ENCODE measurements at regions not wholly inside any gene's neighbourhood (a gene's known extent, or its start where the extent isn't known, plus 50 kb on each side); places are given as distances from the start of the nearest gene placed in this dataset.

DNA sequence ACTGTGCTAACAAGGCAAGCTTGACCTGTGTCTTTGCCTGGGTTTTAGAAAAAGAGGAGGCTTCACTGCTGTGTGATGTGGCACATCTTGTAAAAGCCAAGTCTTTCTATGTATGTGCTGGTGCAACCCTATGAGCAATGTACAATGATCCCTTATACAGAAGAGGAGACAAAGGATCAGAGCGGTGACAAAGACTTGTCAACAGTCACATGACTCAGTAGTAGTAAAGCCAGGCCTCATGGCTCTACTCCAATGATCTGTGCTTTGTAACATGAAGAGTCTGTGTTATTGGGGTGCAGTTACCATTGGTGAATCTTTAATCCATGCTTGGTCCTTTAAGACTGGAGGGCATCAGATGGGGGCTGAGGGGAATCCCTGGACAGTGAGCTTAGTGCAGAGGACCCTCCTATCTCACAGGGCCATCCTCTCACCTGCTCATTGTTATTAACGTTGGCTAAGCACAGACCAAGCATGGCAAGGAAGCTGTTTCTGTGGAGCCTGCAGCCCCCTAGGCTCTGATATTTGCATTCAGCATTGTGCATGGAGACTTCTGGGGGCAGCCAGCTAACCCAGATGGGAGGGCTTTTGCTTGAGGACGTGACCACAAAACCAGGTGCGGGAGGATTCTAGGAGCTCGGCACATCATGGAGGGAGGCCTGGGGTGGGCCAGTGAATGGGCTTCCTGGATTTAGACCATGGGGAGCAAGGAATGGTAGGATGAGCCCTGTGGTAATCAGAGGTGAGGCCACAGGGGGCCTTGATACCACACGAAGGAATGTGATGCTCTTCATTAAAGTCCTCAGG is 308.8 kb upstream of the ZNF32 start:
- no peaks in the 10 kb centered on the region for H3K9me3 ChIP-seq
- no peak for DNase-seq
- in situ Hi-C loops (cut with MboI; ENCODE audit: low pct_ligation_motif_present in 1 of 4, low pct_unique_long_range_greater_than_20kb in 1 of 4, low sequenced_read_pairs in 3 of 4), result no loop called here

GRCh38 chr10:43955978-43956377 is 307.3 kb upstream of the ZNF32 start:
- in situ Hi-C loops (cut with MboI; ENCODE audit: low pct_ligation_motif_present in 1 of 4, low pct_unique_long_range_greater_than_20kb in 1 of 4, low sequenced_read_pairs in 3 of 4) (no loop called here), intact Hi-C loops (cut with DNase I; ENCODE audit: low total_unique reads) (no loop called here)
- Histone ChIP-seq H3K4me1 (no peaks in the 10 kb centered on the region), H3K9me3 (no peaks in the 10 kb centered on the region), H3K36me3 (no peaks in the 10 kb centered on the region), H3K27me3 (no peaks in the 10 kb centered on the region), H3K27ac (no peak overlapping the region), H3K4me3 (no peak overlapping the region)
- no peak for DNase-seq
- 55 to 57% methylated on average over 2 to 3 of the region's 3 CpGs for WGBS, 2 donors (ENCODE audit: low coverage in 1 of 2)
- TF ChIP-seq POLR2A (IDR thresholded peaks at IDR 0.05) (no peak), EP300 (IDR thresholded peaks at IDR 0.05; ENCODE audit: low read depth) (no peak), POLR2AphosphoS5 (IDR thresholded peaks at IDR 0.05) (no peak), CTCF (IDR thresholded peaks at IDR 0.05) (no peak)

More for the DNA sequence above, 308.8 kb upstream of the ZNF32 start:
- Histone ChIP-seq H3K36me3 (no peaks in the 10 kb centered on the region), H3K4me1 (no peaks in the 10 kb centered on the region), H3K4me3 (no peak overlapping the region), H3K27me3 (no peaks in the 10 kb centered on the region), H3K27ac (no peak overlapping the region)
- TF ChIP-seq POLR2A (IDR thresholded peaks at IDR 0.05) (no peak), EP300 (IDR thresholded peaks at IDR 0.05; ENCODE audit: low read depth) (no peak), CTCF (IDR thresholded peaks at IDR 0.05) (no peak), POLR2AphosphoS5 (IDR thresholded peaks at IDR 0.05) (no peak)
- intact Hi-C loops (cut with DNase I; ENCODE audit: low total_unique reads), result no loop called here
- 40 to 77% methylated on average over 1 to 6 of the region's 6 CpGs for WGBS, 2 donors (ENCODE audit: low coverage in 1 of 2)

- 86 to 89% methylated on average over 3 to 5 of the region's 5 CpGs for WGBS, 2 donors (ENCODE audit: low coverage in 1 of 2)
- Histone ChIP-seq H3K27me3 (no peaks in the 10 kb centered on the region), H3K36me3 (no peaks in the 10 kb centered on the region), H3K27ac (no peak overlapping the region), H3K4me1 (no peaks in the 10 kb centered on the region), H3K4me3 (no peak overlapping the region), H3K9me3 (no peaks in the 10 kb centered on the region)
- no peak for DNase-seq
- in situ Hi-C loops (cut with MboI; ENCODE audit: low pct_ligation_motif_present in 1 of 4, low pct_unique_long_range_greater_than_20kb in 1 of 4, low sequenced_read_pairs in 3 of 4) (no loop called here), intact Hi-C loops (cut with DNase I; ENCODE audit: low total_unique reads) (no loop called here)
- no peak for TF ChIP-seq EP300 (IDR thresholded peaks at IDR 0.05; ENCODE audit: low read depth)
- no peak for TF ChIP-seq POLR2A (IDR thresholded peaks at IDR 0.05)
- TF ChIP-seq POLR2AphosphoS5 (IDR thresholded peaks at IDR 0.05), result no peak
- TF ChIP-seq CTCF (IDR thresholded peaks at IDR 0.05), result no peak
Observed at GRCh38 chr10:43955002-43955596, 306.4 kb upstream of the ZNF32 start.

- no peak for DNase-seq
- no peaks in the 10 kb centered on the region for H3K27me3 ChIP-seq
- in situ Hi-C loops (cut with MboI; ENCODE audit: low pct_ligation_motif_present in 1 of 4, low pct_unique_long_range_greater_than_20kb in 1 of 4, low sequenced_read_pairs in 3 of 4) (no loop called here), intact Hi-C loops (cut with DNase I; ENCODE audit: low total_unique reads) (no loop called here)
- no peak overlapping the region for H3K27ac ChIP-seq
- 0 to 72% methylated on average over 1 to 3 of the region's 3 CpGs for WGBS, 2 donors (ENCODE audit: low coverage in 1 of 2)
- H3K36me3 ChIP-seq, result no peaks in the 10 kb centered on the region
- H3K4me1 ChIP-seq, result no peaks in the 10 kb centered on the region
- no peak overlapping the region for H3K4me3 ChIP-seq
- no peaks in the 10 kb centered on the region for H3K9me3 ChIP-seq
- no peak for TF ChIP-seq EP300 (IDR thresholded peaks at IDR 0.05; ENCODE audit: low read depth)
- TF ChIP-seq POLR2AphosphoS5 (IDR thresholded peaks at IDR 0.05), result no peak
- no peak for TF ChIP-seq CTCF (IDR thresholded peaks at IDR 0.05)
- TF ChIP-seq POLR2A (IDR thresholded peaks at IDR 0.05), result no peak
Observed at GRCh38 chr10:43953672-43954071, 305.0 kb upstream of the ZNF32 start.

Measured in transverse colon (tissue), 4 donors.